SK-N-SH (cell line): ENCODE measurements at regions not wholly inside any gene's neighbourhood (a gene's known extent, or its start where the extent isn't known, plus 50 kb on each side); places are given as distances from the start of the nearest gene placed in this dataset.

Experiments
- CTCF ChIP-seq: fragments of 200-600 bp; sonication (generic); IDR thresholded peaks from 2 replicates; pipeline ENCODE4 v1.6.1; 2017; ENCODE audit warnings: antibody characterized with exemption, mild to moderate bottlenecking, moderate library complexity
- POLR2AphosphoS5 ChIP-seq: IDR thresholded peaks from 2 replicates; pipeline ENCODE4 v1.6.1; 2012; ENCODE audit warnings: low read depth, low read length

GRCh38 chrX:127732709-127733108 is 319.5 kb downstream of the ACTRT1 start:
- no peak for TF ChIP-seq POLR2AphosphoS5
- TF ChIP-seq CTCF: no peak
